DOHH2 (cell line): ENCODE measurements at regions not wholly inside any gene's neighbourhood (a gene's known extent, or its start where the extent isn't known, plus 50 kb on each side); places are given as distances from the start of the nearest gene placed in this dataset.

Experiments used
- H3F3A ChIP-seq: fragments of 200-600 bp; sonication (generic), shearing (Covaris generic); 2 replicates; pipeline ENCODE4 v1.6.0; 2016; ENCODE audit warnings: antibody characterized with exemption, mild to moderate bottlenecking; ENCODE audit not compliant: control insufficient read depth, insufficient read depth
- H3K27ac ChIP-seq: fragments of 200-600 bp; sonication (generic); 2 replicates; pipeline ENCODE4 v1.5.1; 2014; ENCODE audit warnings: low read depth, mild to moderate bottlenecking, low read length, moderate library complexity
- H3K27me3 ChIP-seq: fragments of 200-600 bp; sonication (generic); 2 replicates; pipeline ENCODE4 v1.6.1; 2014; ENCODE audit warnings: mild to moderate bottlenecking, low read length, mixed read lengths; ENCODE audit not compliant: control insufficient read depth
- H3K36me3 ChIP-seq: fragments of 200-600 bp; sonication (generic); 2 replicates; pipeline ENCODE4 v1.6.1; 2014; ENCODE audit warnings: mild to moderate bottlenecking, low read length, moderate library complexity, mixed read lengths; ENCODE audit not compliant: control insufficient read depth
- H3K4me1 ChIP-seq: fragments of 200-600 bp; sonication (generic); 2 replicates; pipeline ENCODE4 v1.6.1; 2014; ENCODE audit warnings: mild to moderate bottlenecking, low read length, mixed read lengths; ENCODE audit not compliant: control insufficient read depth
- H3K4me2 ChIP-seq: fragments of 200-600 bp; sonication (generic); 2 replicates; pipeline ENCODE4 v1.6.0; 2014; ENCODE audit warnings: mild to moderate bottlenecking, low read length, moderate library complexity
- H3K4me3 ChIP-seq: fragments of 200-600 bp; sonication (generic); 2 replicates; pipeline ENCODE4 v1.5.1; 2014; ENCODE audit warnings: mild to moderate bottlenecking, low read length, mixed read lengths
- H3K79me2 ChIP-seq: fragments of 200-600 bp; sonication (generic); 2 replicates; pipeline ENCODE4 v1.6.1; 2014; ENCODE audit warnings: mild to moderate bottlenecking, low read length, mixed read lengths; ENCODE audit not compliant: control insufficient read depth
- H3K9me2 ChIP-seq: fragments of 200-600 bp; sonication (generic); replicated peaks from 2 replicates; pipeline ENCODE4 v1.6.1; 2014; ENCODE audit warnings: mild to moderate bottlenecking, low read length, mixed read lengths; ENCODE audit not compliant: control insufficient read depth
- H3K9me3 ChIP-seq: fragments of 200-600 bp; sonication (generic); 2 replicates; pipeline ENCODE4 v1.6.1; 2014; ENCODE audit warnings: antibody characterized with exemption, low read length, mixed read lengths; ENCODE audit not compliant: control insufficient read depth, insufficient read depth
- H4K20me1 ChIP-seq: fragments of 200-600 bp; sonication (generic); 2 replicates; pipeline ENCODE4 v1.6.0; 2014; ENCODE audit warnings: low read depth, mild to moderate bottlenecking, antibody characterized with exemption, low read length, moderate library complexity; ENCODE audit not compliant: control insufficient read depth, insufficient read depth
- CTCF ChIP-seq: fragments of 200-600 bp; sonication (generic); IDR thresholded peaks from one replicate; pipeline ENCODE4 v1.5.1; 2014; ENCODE audit warnings: antibody characterized with exemption, mild to moderate bottlenecking, low read depth, low read length; ENCODE audit not compliant: poor library complexity, severe bottlenecking
- EZH2phosphoT487 ChIP-seq: fragments of 200-600 bp; sonication (generic); IDR thresholded peaks from 2 replicates; pipeline ENCODE4 v1.6.1; 2017; ENCODE audit warnings: borderline replicate concordance, mild to moderate bottlenecking, antibody characterized with exemption, low read length, moderate library complexity, mixed read lengths

GRCh38 chr5:125181955-125182354 is 435.5 kb upstream of the ZNF608 start:
- TF ChIP-seq EZH2phosphoT487, result no peak
- no peak for TF ChIP-seq CTCF
- Histone ChIP-seq H3K79me2 (no peaks in the 10 kb centered on the region), H3K27ac (no peak overlapping the region), H3K9me2 (no peaks in the 10 kb centered on the region), H3K27me3 (no peaks in the 10 kb centered on the region), H3K4me2 (no peak overlapping the region), H3K4me3 (no peak overlapping the region), H3K4me1 (no peaks in the 10 kb centered on the region), H4K20me1 (no peaks in the 10 kb centered on the region), H3K36me3 (no peaks in the 10 kb centered on the region), H3F3A (no peaks in the 10 kb centered on the region), H3K9me3 (no peaks in the 10 kb centered on the region)

GRCh38 chr5:125185740-125186139 is 439.3 kb upstream of the ZNF608 start:
- TF ChIP-seq EZH2phosphoT487 (no peak), CTCF (no peak)
- H3K9me2 ChIP-seq, result no peaks in the 10 kb centered on the region
- H3K4me2 ChIP-seq, result no peak overlapping the region
- H3K9me3 ChIP-seq, result no peaks in the 10 kb centered on the region
- no peaks in the 10 kb centered on the region for H3F3A ChIP-seq
- H3K4me1 ChIP-seq, result peaks cover 2% of the 10 kb centered on the region
- H4K20me1 ChIP-seq, result no peaks in the 10 kb centered on the region
- no peak overlapping the region for H3K4me3 ChIP-seq
- H3K79me2 ChIP-seq, result no peaks in the 10 kb centered on the region
- no peak overlapping the region for H3K27ac ChIP-seq
- no peaks in the 10 kb centered on the region for H3K36me3 ChIP-seq
- H3K27me3 ChIP-seq, result no peaks in the 10 kb centered on the region

GRCh38 chr5:125186911-125187375 is 440.5 kb upstream of the ZNF608 start:
- no peaks in the 10 kb centered on the region for H3K9me3 ChIP-seq
- no peak overlapping the region for H3K4me3 ChIP-seq
- H3K27me3 ChIP-seq, result no peaks in the 10 kb centered on the region
- H3F3A ChIP-seq, result no peaks in the 10 kb centered on the region
- H3K9me2 ChIP-seq, result no peaks in the 10 kb centered on the region
- no peaks in the 10 kb centered on the region for H4K20me1 ChIP-seq
- peaks cover 14% of the 10 kb centered on the region for H3K4me1 ChIP-seq
- no peak overlapping the region for H3K27ac ChIP-seq
- TF ChIP-seq EZH2phosphoT487 (no peak), CTCF (no peak)
- no peaks in the 10 kb centered on the region for H3K36me3 ChIP-seq
- H3K79me2 ChIP-seq, result no peaks in the 10 kb centered on the region
- no peak overlapping the region for H3K4me2 ChIP-seq

- Histone ChIP-seq H3K4me3 (no peak overlapping the region), H4K20me1 (no peaks in the 10 kb centered on the region)
- TF ChIP-seq CTCF (no peak), EZH2phosphoT487 (no peak)
Observed at GRCh38 chr5:125189531-125189941, 443.1 kb upstream of the ZNF608 start.

More at GRCh38 chr5:125189531-125189941, 443.1 kb upstream of the ZNF608 start:
- no peaks in the 10 kb centered on the region for H3K36me3 ChIP-seq
- H3K9me2 ChIP-seq, result no peaks in the 10 kb centered on the region
- H3K27me3 ChIP-seq, result no peaks in the 10 kb centered on the region
- no peak overlapping the region for H3K4me2 ChIP-seq
- no peaks in the 10 kb centered on the region for H3F3A ChIP-seq
- no peak overlapping the region for H3K27ac ChIP-seq
- H3K79me2 ChIP-seq, result no peaks in the 10 kb centered on the region
- peaks cover 18% of the 10 kb centered on the region for H3K4me1 ChIP-seq
- H3K9me3 ChIP-seq, result no peaks in the 10 kb centered on the region
